ENCODE measurements at regions not wholly inside any gene's neighbourhood (a gene's known extent, or its start where the extent isn't known, plus 50 kb on each side); places are given as distances from the start of the nearest gene placed in this dataset.
"Not testable (repeated sequence)": the region's sequence is repeated elsewhere in the genome, so short reads cannot be mapped to it uniquely, and the experiment has no call there.

- DNase-seq = no peak
Observed at GRCh38 chr20:40634891-40635290, 54.1 kb downstream of the MAFB start.

- no peak for DNase-seq
Observed at GRCh38 chr20:40633123-40633850, 55.7 kb downstream of the MAFB start.

GRCh38 chr20:40632346-40632976 is 56.6 kb downstream of the MAFB start:
- no peak for DNase-seq

GRCh38 chr20:40631119-40631631 is 57.9 kb downstream of the MAFB start:
- no peak for DNase-seq

- DNase-seq = no peak
Observed at GRCh38 chr20:40630713-40631112, 58.3 kb downstream of the MAFB start.

GRCh38 chr20:40630099-40630498 is 58.9 kb downstream of the MAFB start:
- DNase-seq = no peak

GRCh38 chr20:40628877-40629276 is 60.2 kb downstream of the MAFB start:
- no peak for DNase-seq

- not testable (repeated sequence) for DNase-seq
Observed at GRCh38 chr20:40619053-40619452, 70.0 kb downstream of the MAFB start.

- no peak for DNase-seq
Observed at GRCh38 chr20:40617594-40617993, 71.4 kb downstream of the MAFB start.

GRCh38 chr20:40612837-40613236 is 76.2 kb downstream of the MAFB start:
- no peak for DNase-seq

- DNase-seq = no peak
Observed at GRCh38 chr20:40612247-40612646, 76.8 kb downstream of the MAFB start.

- no peak for DNase-seq
Observed at GRCh38 chr20:40610730-40611129, 78.3 kb downstream of the MAFB start.

- no peak for DNase-seq
Observed at GRCh38 chr20:40607927-40608326, 81.1 kb downstream of the MAFB start.

- DNase-seq = no peak
Observed at GRCh38 chr20:40606660-40607059, 82.4 kb downstream of the MAFB start.

- DNase-seq = no peak
Observed at GRCh38 chr20:40606237-40606636, 82.8 kb downstream of the MAFB start.

- no peak for DNase-seq
Observed at GRCh38 chr20:40604416-40604815, 84.6 kb downstream of the MAFB start.

GRCh38 chr20:40603057-40603651 is 85.9 kb downstream of the MAFB start:
- DNase-seq = no peak

GRCh38 chr20:40602381-40602780 is 86.7 kb downstream of the MAFB start:
- DNase-seq = no peak

GRCh38 chr20:40600441-40601219 is 88.4 kb downstream of the MAFB start:
- DNase-seq = no peak

GRCh38 chr20:40599987-40600386 is 89.0 kb downstream of the MAFB start:
- DNase-seq = no peak

- no peak for DNase-seq
Observed at GRCh38 chr20:40592941-40593340, 96.1 kb downstream of the MAFB start.

GRCh38 chr20:40591536-40591935 is 97.5 kb downstream of the MAFB start:
- DNase-seq = no peak

- no peak for DNase-seq
Observed at GRCh38 chr20:40591119-40591518, 97.9 kb downstream of the MAFB start.

All from MV-4-11 (cell line).